SK-N-SH treated with all-trans-retinoic acid at 6 μM for 48 hours (cell line): ENCODE measurements at regions not wholly inside any gene's neighbourhood (a gene's known extent, or its start where the extent isn't known, plus 50 kb on each side); places are given as distances from the start of the nearest gene placed in this dataset.

Experiments
- ARNTL ChIP-seq: fragments of 450-650 bp; formaldehyde crosslinking; IDR thresholded peaks from 2 replicates; pipeline ENCODE4 v1.5.0; 2020; ENCODE audit warnings: low read depth, mild to moderate bottlenecking, moderate library complexity, borderline replicate concordance
- ISL1 ChIP-seq: fragments of 250-450 bp; sonication (Bioruptor Pico); IDR thresholded peaks from 2 replicates; pipeline ENCODE4 v2.1.2; 2022; ENCODE audit warnings: mild to moderate bottlenecking, moderate library complexity
- OSR1 ChIP-seq: fragments of 250-450 bp; sonication (Bioruptor Pico); IDR thresholded peaks from 2 replicates; pipeline ENCODE4 v1.8.0; 2022; ENCODE audit warnings: moderate library complexity, mild to moderate bottlenecking, inconsistent platforms
- PATZ1 ChIP-seq: fragments of 250-450 bp; sonication (Bioruptor Pico); IDR thresholded peaks from 2 replicates; pipeline ENCODE4 v1.8.0; 2020; ENCODE audit warnings: mild to moderate bottlenecking, moderate library complexity, borderline replicate concordance
- TOX ChIP-seq: fragments of 250-450 bp; sonication (Bioruptor Pico); IDR thresholded peaks from 2 replicates; pipeline ENCODE4 v1.8.0; 2021; ENCODE audit warnings: mild to moderate bottlenecking, moderate library complexity, borderline replicate concordance
- ZFP3 ChIP-seq: fragments of 250-450 bp; sonication (Bioruptor Pico); IDR thresholded peaks from 2 replicates; pipeline ENCODE4 v1.5.0; 2020; ENCODE audit warnings: mild to moderate bottlenecking, moderate library complexity
- ZNF70 ChIP-seq: fragments of 450-650 bp; formaldehyde crosslinking; IDR thresholded peaks from 2 replicates; pipeline ENCODE4 v1.5.0; 2020; ENCODE audit warnings: mild to moderate bottlenecking, moderate library complexity
- ZNF8 ChIP-seq: fragments of 450-650 bp; formaldehyde crosslinking; IDR thresholded peaks from 2 replicates; pipeline ENCODE4 v1.5.0; 2020; ENCODE audit warnings: mild to moderate bottlenecking, moderate library complexity

GRCh38 chr13:74461011-74461410, 326.8 kb upstream of the KLF12 start:
- TF ChIP-seq ZNF70 = no peak
- TF ChIP-seq OSR1 (CRISPR knock-in tag) = no peak
- no peak for TF ChIP-seq ZFP3
- no peak for TF ChIP-seq PATZ1 (CRISPR knock-in tag)
- no peak for TF ChIP-seq ZNF8 (CRISPR knock-in tag)
- TF ChIP-seq ISL1 (CRISPR knock-in tag) = no peak
- TF ChIP-seq TOX (CRISPR knock-in tag) = no peak
- TF ChIP-seq ARNTL (CRISPR knock-in tag) = no peak
